PC-9 (cell line): ENCODE measurements at regions not wholly inside any gene's neighbourhood (a gene's known extent, or its start where the extent isn't known, plus 50 kb on each side); places are given as distances from the start of the nearest gene placed in this dataset.

ENCODE experiments used
- EZH2 ChIP-seq: fragments of 200-600 bp; sonication (generic); IDR thresholded peaks from 2 replicates; pipeline ENCODE4 v1.8.0; 2017; ENCODE audit warnings: antibody characterized with exemption, low read depth
- TF ChIP-seq, protein P1 (sequence below): fragments of 200-600 bp; sonication (generic); conservative IDR thresholded peaks from 2 replicates; pipeline ENCODE4 v1.6.1; 2017; ENCODE audit warnings: mixed run types, antibody characterized with exemption, mild to moderate bottlenecking, moderate library complexity

DNA sequence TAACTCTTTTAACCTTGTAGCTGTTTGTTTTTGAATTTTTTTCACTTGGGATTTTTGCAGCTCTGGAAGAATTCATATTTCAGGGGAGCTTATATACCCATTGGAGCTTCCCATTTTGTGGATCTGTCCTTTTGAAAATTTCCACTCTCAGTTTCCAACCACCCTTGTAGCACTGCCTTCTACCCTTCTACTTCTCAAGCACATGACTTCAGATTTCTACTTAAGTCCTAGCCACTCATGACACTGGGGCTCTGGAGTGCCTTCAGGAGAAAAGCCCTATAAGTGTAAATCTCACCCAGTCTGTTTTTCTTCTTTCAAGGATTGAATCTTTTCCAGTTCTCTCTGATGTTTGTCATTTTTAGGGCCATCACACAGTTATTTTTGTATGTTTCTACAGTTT lies 283.7 kb upstream of the KCNH7 start:
- TF ChIP-seq, protein P1, sequence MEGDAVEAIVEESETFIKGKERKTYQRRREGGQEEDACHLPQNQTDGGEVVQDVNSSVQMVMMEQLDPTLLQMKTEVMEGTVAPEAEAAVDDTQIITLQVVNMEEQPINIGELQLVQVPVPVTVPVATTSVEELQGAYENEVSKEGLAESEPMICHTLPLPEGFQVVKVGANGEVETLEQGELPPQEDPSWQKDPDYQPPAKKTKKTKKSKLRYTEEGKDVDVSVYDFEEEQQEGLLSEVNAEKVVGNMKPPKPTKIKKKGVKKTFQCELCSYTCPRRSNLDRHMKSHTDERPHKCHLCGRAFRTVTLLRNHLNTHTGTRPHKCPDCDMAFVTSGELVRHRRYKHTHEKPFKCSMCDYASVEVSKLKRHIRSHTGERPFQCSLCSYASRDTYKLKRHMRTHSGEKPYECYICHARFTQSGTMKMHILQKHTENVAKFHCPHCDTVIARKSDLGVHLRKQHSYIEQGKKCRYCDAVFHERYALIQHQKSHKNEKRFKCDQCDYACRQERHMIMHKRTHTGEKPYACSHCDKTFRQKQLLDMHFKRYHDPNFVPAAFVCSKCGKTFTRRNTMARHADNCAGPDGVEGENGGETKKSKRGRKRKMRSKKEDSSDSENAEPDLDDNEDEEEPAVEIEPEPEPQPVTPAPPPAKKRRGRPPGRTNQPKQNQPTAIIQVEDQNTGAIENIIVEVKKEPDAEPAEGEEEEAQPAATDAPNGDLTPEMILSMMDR = no peak
- TF ChIP-seq EZH2 = no peak
